Stimulated activated CD4-positive, alpha-beta T cell treated with anti-CD3 and anti-CD28 coated beads, Interleukin-4, amount 100 ng/mL, for 4 hours (primary cell): ENCODE measurements at regions not wholly inside any gene's neighbourhood (a gene's known extent, or its start where the extent isn't known, plus 50 kb on each side); places are given as distances from the start of the nearest gene placed in this dataset.
"Not testable (repeated sequence)": the region's sequence is repeated elsewhere in the genome, so short reads cannot be mapped to it uniquely, and the experiment has no call there.

ENCODE experiments used
- DNase-seq, 2 experiments: peaks; one replicate each; pipeline ENCODE4 v3.0.0-alpha.2; 2020

GRCh38 chr5:158602981-158603380 lies 496.7 kb downstream of the EBF1 start:
- no peak for DNase-seq

GRCh38 chr5:158601118-158601517 lies 498.6 kb downstream of the EBF1 start:
- no peak for DNase-seq

GRCh38 chr5:158600679-158601078 lies 499.0 kb downstream of the EBF1 start:
- DNase-seq, result no peak

- no peak for DNase-seq
These were observed 500.6 kb downstream of the EBF1 start for GRCh38 chr5:158599157-158599556.

- DNase-seq, result no peak
These were observed 505.0 kb downstream of the EBF1 start for GRCh38 chr5:158594595-158595242.

- no peak for DNase-seq
These were observed 505.8 kb downstream of the EBF1 start for GRCh38 chr5:158593925-158594324.

- no peak for DNase-seq
These were observed 508.3 kb downstream of the EBF1 start for GRCh38 chr5:158591301-158591863.

- no peak for DNase-seq
These were observed 508.9 kb downstream of the EBF1 start for GRCh38 chr5:158590746-158591300.

GRCh38 chr5:158589939-158590338 lies 509.8 kb downstream of the EBF1 start:
- DNase-seq, result no peak

- DNase-seq, result no peak
These were observed 511.1 kb downstream of the EBF1 start for GRCh38 chr5:158588617-158589016.

GRCh38 chr5:158586054-158586453 lies 513.7 kb downstream of the EBF1 start:
- DNase-seq, result no peak

GRCh38 chr5:158582669-158583068 lies 517.0 kb downstream of the EBF1 start:
- not testable (repeated sequence) for DNase-seq

GRCh38 chr5:158573829-158574228 lies 525.9 kb downstream of the EBF1 start:
- no peak for DNase-seq

GRCh38 chr5:158570502-158570901 lies 529.2 kb downstream of the EBF1 start:
- no peak for DNase-seq

GRCh38 chr5:158569534-158569933 lies 530.2 kb downstream of the EBF1 start:
- no peak for DNase-seq

- DNase-seq, result no peak
These were observed 534.5 kb downstream of the EBF1 start for GRCh38 chr5:158565017-158565789.

- DNase-seq, result no peak
These were observed 535.8 kb downstream of the EBF1 start for GRCh38 chr5:158563760-158564390.

GRCh38 chr5:158561562-158562190 lies 538.0 kb downstream of the EBF1 start:
- no peak for DNase-seq

GRCh38 chr5:158560170-158560569 lies 539.5 kb downstream of the EBF1 start:
- no peak for DNase-seq

- no peak for DNase-seq
These were observed 540.1 kb downstream of the EBF1 start for GRCh38 chr5:158559643-158560042.

GRCh38 chr5:158559066-158559465 lies 540.6 kb downstream of the EBF1 start:
- DNase-seq, result no peak

GRCh38 chr5:158553962-158554336 lies 545.8 kb downstream of the EBF1 start:
- DNase-seq, result no peak
